GM12874 (cell line): ENCODE measurements at regions not wholly inside any gene's neighbourhood (a gene's known extent, or its start where the extent isn't known, plus 50 kb on each side); places are given as distances from the start of the nearest gene placed in this dataset.
A peak's percentile ranks its signal among the peaks of the same experiment; 100 is the strongest.

Source experiments
- TF ChIP-seq, protein P1 (sequence below): IDR thresholded peaks from 2 replicates; pipeline ENCODE4 v1.5.1; 2011; ENCODE audit warnings: low read depth, mild to moderate bottlenecking, control low read depth, low read length, moderate library complexity; ENCODE audit not compliant: insufficient read depth

DNA sequence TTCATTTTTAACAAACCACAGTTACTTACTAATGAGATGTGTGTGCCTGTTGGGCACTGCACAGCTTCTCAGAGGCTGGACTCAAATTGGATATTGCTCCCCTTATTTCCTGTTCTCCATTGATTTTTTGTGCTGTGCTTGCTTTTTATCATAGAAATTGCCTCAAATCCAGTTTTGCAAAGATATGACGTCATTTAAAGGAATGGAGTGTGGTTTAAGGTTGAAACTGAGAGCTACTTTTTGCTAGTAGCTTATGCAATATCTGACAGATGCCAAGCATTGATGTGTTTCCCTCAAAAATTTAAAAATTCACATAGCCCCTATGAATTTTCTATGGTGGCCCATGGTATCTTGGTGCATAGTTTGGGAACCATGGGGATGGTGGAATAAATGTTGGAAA is 67.7 kb upstream of the ROPN1 start:
- TF ChIP-seq, protein P1, sequence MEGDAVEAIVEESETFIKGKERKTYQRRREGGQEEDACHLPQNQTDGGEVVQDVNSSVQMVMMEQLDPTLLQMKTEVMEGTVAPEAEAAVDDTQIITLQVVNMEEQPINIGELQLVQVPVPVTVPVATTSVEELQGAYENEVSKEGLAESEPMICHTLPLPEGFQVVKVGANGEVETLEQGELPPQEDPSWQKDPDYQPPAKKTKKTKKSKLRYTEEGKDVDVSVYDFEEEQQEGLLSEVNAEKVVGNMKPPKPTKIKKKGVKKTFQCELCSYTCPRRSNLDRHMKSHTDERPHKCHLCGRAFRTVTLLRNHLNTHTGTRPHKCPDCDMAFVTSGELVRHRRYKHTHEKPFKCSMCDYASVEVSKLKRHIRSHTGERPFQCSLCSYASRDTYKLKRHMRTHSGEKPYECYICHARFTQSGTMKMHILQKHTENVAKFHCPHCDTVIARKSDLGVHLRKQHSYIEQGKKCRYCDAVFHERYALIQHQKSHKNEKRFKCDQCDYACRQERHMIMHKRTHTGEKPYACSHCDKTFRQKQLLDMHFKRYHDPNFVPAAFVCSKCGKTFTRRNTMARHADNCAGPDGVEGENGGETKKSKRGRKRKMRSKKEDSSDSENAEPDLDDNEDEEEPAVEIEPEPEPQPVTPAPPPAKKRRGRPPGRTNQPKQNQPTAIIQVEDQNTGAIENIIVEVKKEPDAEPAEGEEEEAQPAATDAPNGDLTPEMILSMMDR = no peak

DNA sequence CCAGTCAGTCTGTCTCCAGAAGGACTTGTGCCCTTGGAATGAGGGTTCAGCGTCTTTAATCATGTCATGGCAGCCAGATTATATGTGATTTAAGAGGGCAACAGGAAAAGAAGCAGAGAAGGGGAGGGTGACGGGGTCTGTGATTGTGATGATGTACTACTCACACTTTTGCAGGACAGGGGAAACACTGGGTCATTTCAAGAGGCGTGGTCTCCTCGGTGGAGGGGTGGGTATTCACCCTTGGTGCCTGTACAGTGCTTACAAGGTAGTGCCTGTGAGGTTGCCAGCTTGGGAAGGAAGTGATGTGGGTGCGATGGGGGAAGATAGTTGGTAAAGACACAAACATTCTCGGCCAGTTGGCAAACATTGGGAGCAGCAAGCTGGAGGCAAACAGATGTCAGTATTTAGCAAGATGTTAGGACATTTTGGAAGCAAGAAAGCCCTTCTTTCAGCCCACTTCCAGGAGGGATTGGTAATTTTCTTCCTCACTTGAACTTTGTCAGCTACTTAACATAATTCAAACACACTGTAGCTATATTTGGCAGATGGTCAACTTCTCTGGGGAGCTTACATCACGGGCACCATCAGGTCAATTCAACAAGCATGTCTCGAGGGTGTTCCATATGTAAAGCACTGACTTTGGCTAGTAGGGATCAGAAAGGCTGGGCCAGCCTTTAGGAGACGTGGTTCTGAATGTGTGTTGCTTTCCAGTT is 71.4 kb upstream of the ROPN1 start:
- TF ChIP-seq, protein P1 = no peak

DNA sequence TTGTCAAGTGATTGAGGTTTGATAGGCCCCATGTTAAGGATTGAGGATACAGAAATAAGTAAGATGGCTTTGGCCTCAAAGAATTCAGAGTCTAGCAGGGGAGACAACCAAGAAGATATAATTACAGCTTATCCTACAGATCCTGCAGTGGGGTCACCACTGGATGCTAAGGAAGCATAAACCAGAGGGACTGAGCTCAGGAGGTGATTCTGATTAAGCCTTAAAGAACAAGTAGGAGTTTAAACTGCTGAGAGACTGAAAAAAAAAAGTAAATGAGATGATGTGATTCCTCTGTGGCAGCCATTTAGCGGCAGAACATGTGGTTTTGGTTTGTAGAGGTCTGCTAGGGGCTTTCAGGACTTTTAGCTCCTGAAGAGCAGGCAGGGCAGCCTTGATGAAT is 72.1 kb upstream of the ROPN1 start:
- TF ChIP-seq, protein P1 = no peak

DNA sequence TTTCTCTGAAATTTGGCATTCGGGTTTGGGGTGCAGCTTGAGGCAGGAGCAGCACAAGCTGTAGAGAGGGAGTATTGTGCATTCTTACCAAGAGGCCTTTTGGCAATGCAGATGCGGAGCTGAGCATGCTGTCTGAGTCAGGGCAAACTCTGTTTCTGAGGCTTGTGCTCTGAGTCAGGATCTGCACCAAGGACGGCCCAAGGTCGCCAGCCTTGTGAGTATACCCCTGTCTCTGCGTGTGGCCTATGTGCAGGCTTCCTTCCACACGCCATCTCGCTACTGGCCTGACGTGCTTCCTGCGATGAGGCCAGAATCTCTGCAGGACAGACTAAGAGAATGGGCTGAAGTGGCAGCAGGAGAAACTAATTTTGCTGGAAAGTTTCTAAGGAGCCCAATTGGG is 83.8 kb upstream of the ROPN1 start:
- TF ChIP-seq, protein P1 = no peak

DNA sequence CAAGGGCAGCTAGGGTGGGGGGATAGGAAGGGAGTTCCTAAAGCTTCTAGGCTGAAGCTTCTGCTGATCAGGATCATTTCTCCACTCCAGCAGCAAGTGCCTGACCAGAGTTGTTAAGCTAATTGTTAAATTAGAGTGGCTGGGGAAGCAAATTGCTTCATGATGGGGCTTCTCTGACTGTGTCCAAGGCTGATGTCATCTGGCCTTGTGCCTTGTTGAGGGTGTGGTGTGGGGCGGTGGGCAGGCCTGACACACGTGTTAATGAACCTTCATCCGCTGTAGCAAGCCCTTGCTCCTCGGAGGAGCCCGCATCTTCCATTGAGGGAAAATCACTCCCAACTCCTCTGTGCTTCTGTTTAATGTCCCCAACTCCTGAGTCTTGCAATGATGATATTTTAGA is 84.3 kb upstream of the ROPN1 start:
- TF ChIP-seq, protein P1 = no peak

DNA sequence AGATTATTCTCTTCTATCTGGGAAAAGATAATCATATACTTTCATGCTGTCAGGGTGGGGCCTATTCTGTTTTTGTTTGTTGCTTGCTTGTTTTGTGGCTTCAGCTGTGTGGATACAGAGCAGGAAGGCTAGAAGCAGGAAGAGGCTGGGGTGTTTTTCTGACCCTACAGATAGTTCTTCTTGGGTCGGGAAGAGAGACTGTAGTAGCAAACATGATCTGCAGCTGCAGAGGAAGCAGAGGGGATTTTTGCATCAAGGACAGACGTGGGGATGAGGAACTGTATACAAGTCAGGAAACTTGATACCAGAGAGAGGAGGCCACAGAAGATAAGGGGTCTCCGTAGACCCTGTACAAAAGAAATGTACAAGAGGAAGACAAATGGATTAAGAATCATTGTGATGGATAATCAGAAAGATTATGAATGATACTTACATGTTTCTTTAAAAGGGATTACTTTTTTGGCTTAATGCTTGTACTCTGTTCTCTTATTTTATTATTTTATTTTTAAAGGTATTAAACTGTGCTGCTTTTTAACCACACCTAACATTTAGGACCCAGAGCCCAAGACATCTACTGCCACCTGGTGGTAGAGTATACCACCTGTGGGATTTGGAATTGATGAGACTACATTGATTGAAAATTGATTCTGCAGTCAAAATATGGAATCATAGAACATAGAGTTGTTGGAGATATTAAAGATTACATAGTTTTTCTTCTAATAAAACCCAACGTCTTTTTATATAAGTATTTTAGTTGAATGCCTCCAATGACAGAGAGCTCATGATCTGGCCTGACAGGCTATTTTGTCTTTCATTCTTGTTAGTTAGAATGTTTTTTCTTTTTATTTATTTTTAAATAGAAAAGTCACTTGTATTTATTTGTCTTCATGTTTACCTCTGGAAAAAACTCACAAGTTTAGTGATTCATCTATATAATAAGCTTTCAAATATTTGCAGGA is 87.3 kb upstream of the ROPN1 start:
- TF ChIP-seq, protein P1 = peak; percentile 50; the same call in 1 of the 2 replicates

DNA sequence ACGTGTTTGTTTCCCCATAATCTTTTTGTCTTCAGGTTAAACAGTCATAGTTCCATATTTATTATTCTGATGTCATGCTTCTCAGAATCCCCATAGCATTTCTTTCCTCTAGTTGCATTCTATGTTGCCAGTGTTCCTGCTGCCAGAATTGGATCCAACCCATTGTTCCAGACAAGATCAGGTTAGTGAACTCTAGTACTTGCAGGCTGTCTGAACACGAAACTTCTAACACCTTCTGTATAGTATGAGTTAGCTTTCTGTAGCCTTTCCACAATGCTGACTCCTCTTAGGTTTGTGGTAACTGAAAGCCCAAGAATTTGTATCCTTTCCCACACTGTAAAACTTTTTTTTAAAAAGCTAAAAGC is 88.0 kb upstream of the ROPN1 start:
- TF ChIP-seq, protein P1 = no peak
